ENCODE measurements at regions not wholly inside any gene's neighbourhood (a gene's known extent, or its start where the extent isn't known, plus 50 kb on each side); places are given as distances from the start of the nearest gene placed in this dataset.

DNA sequence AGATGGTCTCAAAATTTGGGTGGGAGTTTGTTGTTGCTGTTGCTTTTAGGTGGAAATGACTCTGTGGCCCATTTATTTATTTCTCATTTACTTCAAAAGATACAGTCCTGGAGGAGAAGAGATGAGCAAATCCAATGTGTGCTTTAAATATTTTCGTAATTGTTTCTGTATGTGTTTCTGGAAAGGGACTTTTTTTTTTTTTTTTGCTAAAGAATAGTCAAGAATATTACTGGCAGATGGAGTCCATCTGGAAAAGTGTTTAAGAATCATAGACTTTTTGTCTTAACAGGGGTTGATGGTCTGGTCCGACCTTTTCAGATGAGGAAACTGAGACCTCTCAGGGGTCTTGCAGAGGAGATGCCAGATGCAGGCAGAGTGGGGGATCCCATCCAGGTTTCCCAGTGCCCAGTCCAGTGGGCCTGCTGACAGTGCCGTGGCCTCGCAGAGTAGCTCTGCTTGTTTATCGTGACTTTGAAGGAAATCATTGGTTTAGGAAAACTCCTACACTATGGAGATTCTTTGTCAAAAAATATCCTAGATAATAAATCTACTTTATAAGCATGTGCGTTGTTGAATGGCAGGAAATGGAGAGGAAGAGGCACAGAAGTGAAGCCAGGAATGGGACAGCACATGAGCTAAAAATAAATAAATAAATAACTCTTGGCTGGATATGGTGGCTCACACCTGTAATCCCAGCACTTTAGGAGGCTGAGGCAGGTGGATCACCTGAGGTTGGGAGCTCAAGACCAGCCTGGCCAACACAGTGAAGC lies 164.3 kb upstream of the SVIL start:
- Histone ChIP-seq H3K9ac (ENCODE audit: insufficient read depth, low read length, poor library complexity, severe bottlenecking) (no peak overlapping the region), H3K36me3 (replicated peaks in 1 of 2; ENCODE audit: control insufficient read depth in 1 of 2, insufficient read depth in 2 of 2, low read length in 2 of 2) (no peaks in the 10 kb centered on the region), H3K4me3 (replicated peaks in 1 of 3; ENCODE audit: low read depth in 2 of 3, low read length in 3 of 3) (no peak overlapping the region), H3K27ac (ENCODE audit: low read depth in 1 of 2, low read length in 2 of 2) (no peak overlapping the region), H3K4me2 (replicated peaks; ENCODE audit: extremely low read depth, low read length, poor library complexity, severe bottlenecking) (no peak overlapping the region), H2AFZ (ENCODE audit: insufficient read depth, low read depth, low read length, poor library complexity, severe bottlenecking) (no peak overlapping the region), H3K79me2 (ENCODE audit: insufficient read depth, low read length) (no peaks in the 10 kb centered on the region), H3K9me3 (replicated peaks in 1 of 2; ENCODE audit: control insufficient read depth in 1 of 2, insufficient read depth in 1 of 2, low read length in 2 of 2) (no peaks in the 10 kb centered on the region), H3K4me1 (ENCODE audit: control insufficient read depth in 1 of 2, insufficient read depth in 2 of 2, low read length in 2 of 2) (peaks cover 15 to 16% of the 10 kb centered on the region in 2 donors), H4K20me1 (ENCODE audit: insufficient read depth, low read length) (no peaks in the 10 kb centered on the region), H3K27me3 (ENCODE audit: control insufficient read depth in 2 of 2, insufficient read depth in 2 of 2, low read length in 2 of 2) (no peaks in the 10 kb centered on the region)
- Mint-ChIP-seq H3K36me3 (peaks cover 0 to 1% of the 10 kb centered on the region in 2 donors), H3K27me3 (ENCODE audit: low read depth in 3 of 3) (peaks cover 0 to 2% (median 2%) of the 10 kb centered on the region in 3 donors), H3K27ac (no peak overlapping the region), H3K4me3 (no peak overlapping the region), H3K9me3 (peaks cover 0 to 8% (median 6%) of the 10 kb centered on the region in 7 donors), H3K4me1 (peaks cover 18% of the 10 kb centered on the region)
- intact Hi-C loops (cut with micrococcal nuclease), result no loop called here
- 63% methylated on average over 2 of the region's 6 CpGs for WGBS (ENCODE audit: insufficient coverage)
- no peak for DNase-seq
- TF ChIP-seq, protein P1, sequence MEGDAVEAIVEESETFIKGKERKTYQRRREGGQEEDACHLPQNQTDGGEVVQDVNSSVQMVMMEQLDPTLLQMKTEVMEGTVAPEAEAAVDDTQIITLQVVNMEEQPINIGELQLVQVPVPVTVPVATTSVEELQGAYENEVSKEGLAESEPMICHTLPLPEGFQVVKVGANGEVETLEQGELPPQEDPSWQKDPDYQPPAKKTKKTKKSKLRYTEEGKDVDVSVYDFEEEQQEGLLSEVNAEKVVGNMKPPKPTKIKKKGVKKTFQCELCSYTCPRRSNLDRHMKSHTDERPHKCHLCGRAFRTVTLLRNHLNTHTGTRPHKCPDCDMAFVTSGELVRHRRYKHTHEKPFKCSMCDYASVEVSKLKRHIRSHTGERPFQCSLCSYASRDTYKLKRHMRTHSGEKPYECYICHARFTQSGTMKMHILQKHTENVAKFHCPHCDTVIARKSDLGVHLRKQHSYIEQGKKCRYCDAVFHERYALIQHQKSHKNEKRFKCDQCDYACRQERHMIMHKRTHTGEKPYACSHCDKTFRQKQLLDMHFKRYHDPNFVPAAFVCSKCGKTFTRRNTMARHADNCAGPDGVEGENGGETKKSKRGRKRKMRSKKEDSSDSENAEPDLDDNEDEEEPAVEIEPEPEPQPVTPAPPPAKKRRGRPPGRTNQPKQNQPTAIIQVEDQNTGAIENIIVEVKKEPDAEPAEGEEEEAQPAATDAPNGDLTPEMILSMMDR (IDR thresholded peaks at IDR 0.05), result no peak

DNA sequence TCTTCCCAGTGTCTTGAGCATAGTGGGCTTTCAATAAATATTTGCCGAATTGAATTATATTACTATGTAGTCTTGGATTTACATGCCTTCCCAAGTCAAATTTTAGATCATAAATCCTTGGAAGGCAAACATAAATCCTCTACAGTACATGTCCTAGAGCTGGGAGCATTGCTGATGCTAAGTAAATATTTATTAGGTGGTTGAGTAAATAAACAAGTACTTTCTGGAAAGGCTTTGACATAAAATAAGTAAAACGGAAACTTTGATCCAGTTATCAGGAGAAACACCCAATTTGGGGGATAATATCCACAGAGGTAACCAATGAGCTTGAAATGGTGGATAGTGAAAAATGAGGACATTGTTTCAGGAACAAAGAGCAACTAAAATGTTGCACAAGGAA lies 162.8 kb upstream of the SVIL start:
- Histone ChIP-seq H3K4me2 (replicated peaks; ENCODE audit: extremely low read depth, low read length, poor library complexity, severe bottlenecking) (no peak overlapping the region), H3K9me3 (replicated peaks in 1 of 2; ENCODE audit: control insufficient read depth in 1 of 2, insufficient read depth in 1 of 2, low read length in 2 of 2) (no peaks in the 10 kb centered on the region), H4K20me1 (ENCODE audit: insufficient read depth, low read length) (no peaks in the 10 kb centered on the region), H3K27ac (ENCODE audit: low read depth in 1 of 2, low read length in 2 of 2) (no peak overlapping the region), H3K27me3 (ENCODE audit: control insufficient read depth in 2 of 2, insufficient read depth in 2 of 2, low read length in 2 of 2) (no peaks in the 10 kb centered on the region), H3K79me2 (ENCODE audit: insufficient read depth, low read length) (no peaks in the 10 kb centered on the region), H2AFZ (ENCODE audit: insufficient read depth, low read depth, low read length, poor library complexity, severe bottlenecking) (no peak overlapping the region), H3K4me3 (replicated peaks in 1 of 3; ENCODE audit: low read depth in 2 of 3, low read length in 3 of 3) (no peak overlapping the region), H3K4me1 (ENCODE audit: control insufficient read depth in 1 of 2, insufficient read depth in 2 of 2, low read length in 2 of 2) (peaks cover under 1% of the 10 kb centered on the region in 2 donors), H3K9ac (ENCODE audit: insufficient read depth, low read length, poor library complexity, severe bottlenecking) (no peak overlapping the region), H3K36me3 (replicated peaks in 1 of 2; ENCODE audit: control insufficient read depth in 1 of 2, insufficient read depth in 2 of 2, low read length in 2 of 2) (no peaks in the 10 kb centered on the region)
- Mint-ChIP-seq H3K9me3 (peaks cover 0 to 11% (median 6%) of the 10 kb centered on the region in 7 donors), H3K4me3 (no peak overlapping the region), H3K27me3 (ENCODE audit: low read depth in 3 of 3) (peaks cover 0 to 5% (median 2%) of the 10 kb centered on the region in 3 donors), H3K36me3 (peaks cover 0 to 1% of the 10 kb centered on the region in 2 donors), H3K27ac (no peak overlapping the region), H3K4me1 (peaks cover 4% of the 10 kb centered on the region)
- WGBS (ENCODE audit: insufficient coverage), result no CpG with 5 or more reads among the region's 2 CpGs
- intact Hi-C loops (cut with micrococcal nuclease), result no loop called here
- TF ChIP-seq, protein P1 (IDR thresholded peaks at IDR 0.05), result no peak
- DNase-seq, result no peak

Data from CD14-positive monocyte (primary cell).